COR-L47 (cell line): ENCODE measurements at regions not wholly inside any gene's neighbourhood (a gene's known extent, or its start where the extent isn't known, plus 50 kb on each side); places are given as distances from the start of the nearest gene placed in this dataset.
"Not testable (repeated sequence)": the region's sequence is repeated elsewhere in the genome, so short reads cannot be mapped to it uniquely, and the experiment has no call there.

ENCODE experiments used
- DNase-seq: peaks from one replicate; lab custom pipeline; 2025; lab: John Stamatoyannopoulos, UW

GRCh38 chr5:176748073-176748966 is 62.0 kb upstream of the UNC5A start:
- DNase-seq, result no peak

- DNase-seq, result no peak
Observed at GRCh38 chr5:176748967-176749935, 61.1 kb upstream of the UNC5A start.

GRCh38 chr5:176750144-176750543 is 60.2 kb upstream of the UNC5A start:
- no peak for DNase-seq

- no peak for DNase-seq
Observed at GRCh38 chr5:176754376-176754973, 55.9 kb upstream of the UNC5A start.

GRCh38 chr5:176755593-176755992 is 54.8 kb upstream of the UNC5A start:
- DNase-seq, result not testable (repeated sequence)

GRCh38 chr5:176757569-176757968 is 52.8 kb upstream of the UNC5A start:
- DNase-seq, result not testable (repeated sequence)
